GM19351 (cell line): ENCODE measurements at regions not wholly inside any gene's neighbourhood (a gene's known extent, or its start where the extent isn't known, plus 50 kb on each side); places are given as distances from the start of the nearest gene placed in this dataset.
"Not testable (repeated sequence)": the region's sequence is repeated elsewhere in the genome, so short reads cannot be mapped to it uniquely, and the experiment has no call there.

Source experiments
- ATAC-seq: cut with Tn5 transposase; IDR thresholded peaks from one replicate; pipeline ENCODE4 v1.9.1; 2021; ENCODE audit warnings: mild to moderate bottlenecking, moderate library complexity; ENCODE audit not compliant: unreplicated experiment

- no peak for ATAC-seq
Observed at GRCh38 chr16:17563323-17564091, 92.7 kb upstream of the XYLT1 start.

DNA sequence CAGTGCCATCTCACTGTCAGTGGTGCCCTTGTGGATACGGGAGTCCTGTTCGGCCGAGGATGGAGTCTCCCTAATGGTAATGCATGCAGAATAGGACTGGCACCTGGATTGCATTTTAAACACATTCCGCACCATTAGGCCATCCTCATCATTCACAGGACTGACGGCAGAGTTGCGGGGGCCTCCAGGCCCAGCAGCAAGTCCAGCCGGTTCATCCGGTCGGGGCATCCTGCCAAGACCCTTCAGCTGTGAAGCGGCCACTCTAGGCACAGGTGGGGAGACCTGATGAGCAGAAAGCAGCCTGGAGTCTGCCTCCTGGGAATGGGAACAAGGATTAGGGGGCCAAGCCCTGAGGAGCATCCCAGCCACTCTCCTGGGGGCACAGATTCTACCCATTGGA lies 90.3 kb upstream of the XYLT1 start:
- ATAC-seq, result no peak

DNA sequence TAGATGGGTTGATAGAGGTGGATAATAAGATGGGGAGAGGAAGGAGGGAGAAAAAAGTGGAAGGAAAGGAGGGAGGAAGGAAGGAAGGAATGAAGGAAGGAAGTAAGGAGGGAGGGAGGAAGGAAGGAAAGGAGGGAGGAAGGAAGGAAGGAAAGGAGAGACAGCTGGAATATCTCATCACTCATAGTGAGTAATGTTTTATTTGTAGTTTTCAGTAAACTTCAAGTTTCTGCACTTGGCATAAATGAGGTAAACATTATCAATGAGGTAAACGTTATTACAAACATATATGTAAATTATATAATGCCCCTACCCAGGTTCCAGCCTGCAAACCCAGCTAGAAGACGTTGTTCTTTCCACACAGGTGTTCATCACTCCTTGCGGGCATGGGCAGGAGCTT lies 89.8 kb upstream of the XYLT1 start:
- no peak for ATAC-seq

GRCh38 chr16:17559394-17559793 lies 88.6 kb upstream of the XYLT1 start:
- ATAC-seq, result no peak

DNA sequence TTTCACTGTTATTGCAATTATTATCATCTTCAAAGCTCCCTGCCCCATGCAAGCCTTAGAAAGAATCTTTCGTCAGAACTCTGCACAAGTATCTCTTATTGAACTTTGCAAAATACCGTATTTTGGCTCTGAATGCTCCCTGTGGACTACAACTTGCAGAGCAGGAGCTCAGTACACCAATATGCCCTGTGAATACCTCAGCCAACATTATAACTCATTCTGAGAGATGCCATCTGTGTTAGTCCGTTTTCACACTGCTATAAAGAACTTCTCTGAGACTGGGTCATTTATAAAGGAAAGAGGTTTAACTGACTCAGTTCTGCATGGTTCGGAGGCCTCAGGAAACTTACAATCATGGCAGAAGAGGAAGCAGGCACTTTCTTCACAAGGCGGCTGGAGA lies 87.2 kb upstream of the XYLT1 start:
- no peak for ATAC-seq

DNA sequence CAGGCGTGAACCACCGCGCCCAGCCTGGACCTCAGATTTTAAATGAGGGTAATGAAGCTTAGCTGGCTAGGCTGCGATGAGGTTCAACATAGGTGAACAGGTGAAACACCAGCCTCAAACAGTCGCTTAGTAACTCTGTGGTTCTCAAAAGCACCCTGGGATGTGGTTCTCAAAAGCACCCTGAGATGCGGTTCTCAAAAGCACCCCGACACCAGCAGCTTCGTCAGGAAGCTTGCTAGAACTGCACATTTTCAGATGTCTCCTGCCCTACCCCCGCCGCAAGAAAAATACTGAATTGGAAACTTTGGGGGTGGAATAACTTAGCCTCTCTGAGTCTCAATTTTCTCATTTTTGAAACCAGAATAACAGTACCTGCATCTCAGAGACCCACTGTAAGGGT lies 86.7 kb upstream of the XYLT1 start:
- no peak for ATAC-seq

DNA sequence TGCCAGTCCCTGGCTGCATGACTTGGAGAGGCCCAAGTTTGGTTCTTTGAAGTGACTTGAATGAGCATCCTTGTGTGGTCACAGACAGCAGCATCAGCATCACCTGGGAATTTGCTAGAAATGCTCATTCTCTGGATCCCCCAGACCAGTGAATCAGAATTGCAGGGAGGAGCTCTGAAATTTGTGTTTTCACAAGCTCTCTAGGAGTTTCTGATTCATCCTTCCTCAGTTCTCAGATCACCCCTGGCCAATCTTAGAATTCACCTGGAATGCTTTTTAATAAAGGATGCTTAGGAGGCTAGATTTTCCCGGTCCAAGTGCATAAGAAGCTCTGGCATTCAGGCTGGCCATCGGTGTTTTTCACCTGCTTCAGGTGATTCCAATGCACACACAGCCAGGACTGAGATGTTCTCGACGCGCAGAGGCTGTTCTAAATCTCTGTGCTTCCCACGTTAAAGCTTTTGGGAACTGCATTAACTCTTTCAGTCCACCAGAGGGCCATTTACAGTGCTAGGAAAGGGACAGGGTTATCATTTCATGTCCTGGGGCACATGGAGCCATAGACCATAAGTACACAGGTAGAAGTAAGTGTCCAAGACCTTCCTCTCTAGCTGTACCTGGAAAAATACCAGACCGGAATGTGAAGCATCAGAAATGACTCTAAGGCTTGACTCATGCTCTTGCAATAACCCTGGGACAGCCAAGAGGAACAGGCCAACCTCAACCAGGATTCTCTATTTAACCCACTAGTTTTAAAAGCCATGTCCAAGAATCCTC lies 85.7 kb upstream of the XYLT1 start:
- ATAC-seq, result no peak

DNA sequence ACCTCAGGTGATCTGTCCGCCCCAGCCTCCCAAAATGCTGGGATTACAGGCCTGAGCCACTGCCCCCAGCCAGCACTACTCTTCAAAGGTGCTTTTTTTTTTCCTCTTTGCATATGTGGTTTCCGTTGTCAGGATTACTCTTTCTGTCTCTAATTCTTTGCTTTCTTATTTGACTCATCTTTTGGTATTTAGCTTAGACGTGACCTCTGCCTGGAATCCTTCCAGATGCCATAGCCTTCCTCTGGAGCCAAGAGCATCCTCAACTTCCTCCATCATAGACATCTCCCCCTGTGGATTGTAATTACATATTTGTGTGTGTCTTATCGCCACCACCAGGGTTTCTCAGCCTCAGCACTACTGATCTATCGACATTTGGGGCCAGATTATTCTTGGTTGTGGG lies 84.4 kb upstream of the XYLT1 start:
- peak; percentile 48 for ATAC-seq

GRCh38 chr16:17552351-17552750 lies 81.6 kb upstream of the XYLT1 start:
- ATAC-seq, result no peak

GRCh38 chr16:17551682-17552081 lies 80.9 kb upstream of the XYLT1 start:
- ATAC-seq, result not testable (repeated sequence)

GRCh38 chr16:17548825-17549224 lies 78.1 kb upstream of the XYLT1 start:
- no peak for ATAC-seq

DNA sequence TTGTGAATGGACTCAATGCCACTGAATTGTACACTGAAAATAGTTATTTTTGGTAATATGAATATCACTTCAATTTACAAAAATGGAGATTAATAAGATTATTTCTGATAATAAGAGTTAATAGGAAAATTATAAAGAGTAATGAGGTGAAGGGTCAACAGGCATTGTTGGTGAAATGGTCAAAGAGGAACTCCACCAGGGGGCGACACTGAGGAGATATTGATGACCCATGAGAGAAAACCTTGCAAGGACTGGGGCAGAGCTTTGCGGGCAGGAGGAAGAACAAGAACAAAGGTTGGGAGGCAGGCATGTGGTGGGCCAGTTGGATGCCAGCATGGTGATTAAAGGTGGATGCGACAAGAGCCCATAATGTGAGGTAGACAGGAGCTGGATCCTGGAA lies 74.0 kb upstream of the XYLT1 start:
- no peak for ATAC-seq

DNA sequence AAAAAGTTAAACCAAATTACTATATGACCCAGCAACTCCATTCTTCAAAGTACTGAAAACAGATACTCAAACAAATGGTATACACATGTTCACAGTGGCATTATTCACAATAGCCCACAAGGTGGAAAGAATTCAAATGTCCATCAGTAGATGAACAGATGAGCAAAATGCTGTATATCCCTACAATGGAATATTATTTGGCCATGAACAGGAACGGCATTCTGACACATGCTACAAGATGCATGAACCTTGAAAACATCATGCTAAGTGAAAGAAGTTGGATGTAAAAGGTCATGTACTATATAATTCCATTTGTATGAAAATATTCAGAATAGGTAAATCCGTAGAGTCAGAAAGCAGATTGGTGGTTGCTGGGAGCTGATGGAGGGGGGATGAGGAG lies 73.5 kb upstream of the XYLT1 start:
- ATAC-seq, result no peak

DNA sequence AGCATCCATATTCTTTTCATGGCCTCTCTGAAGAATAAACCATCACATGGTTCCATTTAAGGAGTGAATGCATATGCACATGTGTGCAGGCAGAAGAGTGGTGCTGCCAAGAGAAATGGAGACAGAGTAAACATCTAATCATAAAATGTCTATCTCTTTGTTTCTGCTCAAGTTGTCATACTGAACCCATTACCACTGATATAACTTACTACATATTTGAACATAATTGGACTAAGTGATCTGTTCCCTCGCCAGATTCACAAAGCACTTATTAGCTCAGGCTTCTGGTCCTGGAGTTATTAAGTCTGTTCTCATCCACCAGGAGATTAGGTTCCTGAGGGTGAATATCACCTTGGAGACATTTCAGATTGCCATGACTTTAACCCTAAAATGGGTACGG lies 72.3 kb upstream of the XYLT1 start:
- ATAC-seq, result no peak

DNA sequence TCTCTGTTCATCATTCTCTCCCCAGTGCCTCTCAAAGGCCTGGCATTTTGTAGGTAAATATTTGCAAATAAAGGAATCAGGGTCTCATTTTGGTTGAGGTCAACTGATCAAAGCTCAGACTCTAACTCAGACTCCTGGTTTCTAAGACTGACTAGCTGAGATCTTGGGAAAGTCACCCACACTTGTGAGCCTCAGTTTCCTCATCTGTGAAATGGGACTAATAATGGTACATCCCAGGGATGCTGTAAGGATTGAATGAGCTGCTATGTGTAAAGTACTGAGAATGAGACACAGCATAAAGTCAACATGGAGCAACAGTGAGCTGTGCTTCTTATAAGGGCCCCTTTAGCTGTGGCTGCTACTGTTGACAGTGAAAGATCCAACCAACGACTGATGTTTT lies 70.6 kb upstream of the XYLT1 start:
- ATAC-seq, result no peak

DNA sequence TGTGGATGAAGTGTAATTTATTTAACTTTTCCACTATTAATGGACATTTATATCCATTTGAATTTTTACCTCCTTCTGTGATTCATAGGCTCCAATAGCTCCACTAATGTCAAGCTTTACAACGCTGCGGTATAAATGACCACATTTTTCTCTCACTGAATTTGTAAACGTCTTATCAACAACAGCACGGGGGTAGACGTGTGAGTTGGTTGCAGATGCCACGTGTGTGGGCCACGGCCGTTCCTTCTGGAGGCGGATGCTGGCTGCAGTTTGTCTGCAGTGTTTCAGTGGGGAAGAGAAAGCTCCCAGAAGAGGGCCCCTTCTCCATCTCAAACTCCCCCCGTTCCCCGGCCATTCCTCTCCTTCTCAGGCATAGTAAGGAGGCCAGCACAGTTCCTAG lies 68.2 kb upstream of the XYLT1 start:
- ATAC-seq, result no peak

- ATAC-seq, result peak; percentile 37
Observed at GRCh38 chr16:17532338-17532995, 61.7 kb upstream of the XYLT1 start.

DNA sequence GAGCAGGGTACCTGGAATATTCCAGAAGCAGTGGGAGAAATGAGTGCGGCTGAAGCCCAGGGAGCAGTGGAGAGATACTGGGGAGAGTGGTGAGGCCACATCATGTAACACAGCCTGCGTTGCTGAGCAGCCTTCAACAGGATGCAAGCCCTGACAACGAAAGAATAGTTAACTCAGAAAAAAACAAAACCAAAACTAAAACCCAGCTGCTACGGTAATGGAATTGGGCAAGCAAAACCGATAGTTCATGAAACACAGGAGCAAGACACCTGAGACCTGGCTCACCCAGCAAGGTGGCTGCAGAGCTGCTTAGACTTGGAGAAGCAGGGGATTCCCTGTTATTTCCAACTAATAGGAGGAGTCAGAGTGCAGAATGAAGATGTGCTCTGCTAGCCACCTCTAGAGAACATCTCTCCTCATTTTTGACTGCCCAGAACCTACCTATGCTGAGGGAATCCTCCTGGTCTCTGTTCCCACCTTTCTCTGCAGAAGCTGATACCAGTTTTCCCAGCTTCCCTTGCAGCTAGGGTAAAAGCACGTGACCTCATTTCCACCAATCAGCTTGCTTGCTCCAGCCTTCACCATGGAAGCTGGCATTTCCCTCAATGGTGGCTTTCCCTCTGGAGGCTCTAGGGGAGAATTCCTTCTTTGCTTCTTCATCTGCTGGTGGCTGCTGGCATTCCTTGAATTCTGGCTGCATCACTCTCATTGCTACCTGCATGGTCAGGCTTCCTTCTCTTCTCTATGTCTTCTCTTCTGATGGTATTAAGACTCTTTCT lies 59.4 kb upstream of the XYLT1 start:
- peak; percentile 83 for ATAC-seq

- peak; percentile 50 for ATAC-seq
Observed at GRCh38 chr16:17526956-17527937, 56.5 kb upstream of the XYLT1 start.

DNA sequence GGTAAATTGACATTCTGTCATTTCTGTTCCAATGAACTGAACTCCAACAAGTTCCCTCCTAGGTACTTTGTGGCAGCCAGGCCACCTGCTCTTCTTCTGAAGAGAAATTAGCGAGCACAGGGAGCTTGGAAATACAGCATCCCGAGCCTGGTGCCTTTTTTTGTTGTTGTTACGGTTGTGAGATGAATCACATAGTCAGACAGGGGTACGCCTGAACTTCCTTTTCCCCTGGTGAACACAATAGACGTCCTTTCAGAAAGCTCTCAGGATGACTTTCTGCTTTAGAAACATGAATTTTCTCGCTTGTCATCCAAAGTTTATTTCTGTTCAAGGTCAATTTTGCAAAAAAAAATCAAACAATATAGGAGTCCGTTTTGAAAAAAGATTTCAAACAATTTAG lies 53.9 kb upstream of the XYLT1 start:
- no peak for ATAC-seq
